ENCODE measurements at regions not wholly inside any gene's neighbourhood (a gene's known extent, or its start where the extent isn't known, plus 50 kb on each side); places are given as distances from the start of the nearest gene placed in this dataset.
"Not testable (repeated sequence)": the region's sequence is repeated elsewhere in the genome, so short reads cannot be mapped to it uniquely, and the experiment has no call there.

GRCh38 chr6:80886475-80886874, 780.0 kb downstream of the BCKDHB start:
- Histone ChIP-seq H3K27me3 (ENCODE audit: control insufficient read depth, insufficient read depth, low read length) (no peaks in the 10 kb centered on the region), H3K9ac (ENCODE audit: low read length) (no peak overlapping the region), H3K27ac (ENCODE audit: low read depth, low read length) (no peak overlapping the region), H3K4me3 (ENCODE audit: low read depth, low read length) (no peak overlapping the region), H3K4me1 (ENCODE audit: control insufficient read depth, insufficient read depth, low read length) (no peaks in the 10 kb centered on the region), H3K36me3 (ENCODE audit: control insufficient read depth, insufficient read depth, low read length) (no peaks in the 10 kb centered on the region), H3K9me3 (ENCODE audit: control insufficient read depth, insufficient read depth, low read depth, low read length) (no peaks in the 10 kb centered on the region)

GRCh38 chr6:80872951-80873308, 766.5 kb downstream of the BCKDHB start:
- H3K27me3 ChIP-seq (ENCODE audit: control insufficient read depth, insufficient read depth, low read length): no peaks in the 10 kb centered on the region
- H3K4me3 ChIP-seq (ENCODE audit: low read depth, low read length): no peak overlapping the region
- H3K9ac ChIP-seq (ENCODE audit: low read length): no peak overlapping the region
- H3K4me1 ChIP-seq (ENCODE audit: control insufficient read depth, insufficient read depth, low read length): no peaks in the 10 kb centered on the region
- H3K36me3 ChIP-seq (ENCODE audit: control insufficient read depth, insufficient read depth, low read length): no peaks in the 10 kb centered on the region
- H3K9me3 ChIP-seq (ENCODE audit: control insufficient read depth, insufficient read depth, low read depth, low read length): no peaks in the 10 kb centered on the region; the same call in 1 of the 2 replicates
- H3K27ac ChIP-seq (ENCODE audit: low read depth, low read length): no peak overlapping the region

- Histone ChIP-seq H3K27me3 (ENCODE audit: control insufficient read depth, insufficient read depth, low read length) (no peaks in the 10 kb centered on the region), H3K9me3 (ENCODE audit: control insufficient read depth, insufficient read depth, low read depth, low read length) (no peaks in the 10 kb centered on the region), H3K4me1 (ENCODE audit: control insufficient read depth, insufficient read depth, low read length) (no peaks in the 10 kb centered on the region), H3K36me3 (ENCODE audit: control insufficient read depth, insufficient read depth, low read length) (no peaks in the 10 kb centered on the region), H3K27ac (ENCODE audit: low read depth, low read length) (no peak overlapping the region), H3K4me3 (ENCODE audit: low read depth, low read length) (no peak overlapping the region), H3K9ac (ENCODE audit: low read length) (no peak overlapping the region)
Measured at GRCh38 chr6:80872199-80872950, 765.9 kb downstream of the BCKDHB start.

DNA sequence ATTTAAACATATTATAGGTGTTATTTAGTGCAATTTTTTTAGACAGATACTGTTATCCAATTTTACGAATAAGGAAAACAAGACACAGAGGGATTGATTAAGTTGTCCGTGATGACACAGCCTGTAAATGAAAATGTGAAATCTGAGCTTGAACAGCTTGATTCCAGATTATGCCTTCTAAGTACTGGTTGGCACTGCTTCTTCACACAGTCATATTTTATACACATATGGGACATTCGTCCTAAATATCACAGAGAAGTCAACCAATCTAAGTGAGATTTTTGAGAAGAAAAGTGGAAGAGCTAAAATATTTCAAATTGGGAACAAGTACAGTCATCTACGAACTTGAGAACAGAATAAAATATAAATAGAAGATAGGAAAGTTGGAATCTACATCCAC, 756.3 kb downstream of the BCKDHB start:
- Histone ChIP-seq H3K27ac (ENCODE audit: low read depth, low read length) (no peak overlapping the region), H3K36me3 (ENCODE audit: control insufficient read depth, insufficient read depth, low read length) (no peaks in the 10 kb centered on the region), H3K9me3 (ENCODE audit: control insufficient read depth, insufficient read depth, low read depth, low read length) (no peaks in the 10 kb centered on the region), H3K4me1 (ENCODE audit: control insufficient read depth, insufficient read depth, low read length) (no peaks in the 10 kb centered on the region), H3K27me3 (ENCODE audit: control insufficient read depth, insufficient read depth, low read length) (no peaks in the 10 kb centered on the region), H3K9ac (ENCODE audit: low read length) (no peak overlapping the region), H3K4me3 (ENCODE audit: low read depth, low read length) (no peak overlapping the region)

DNA sequence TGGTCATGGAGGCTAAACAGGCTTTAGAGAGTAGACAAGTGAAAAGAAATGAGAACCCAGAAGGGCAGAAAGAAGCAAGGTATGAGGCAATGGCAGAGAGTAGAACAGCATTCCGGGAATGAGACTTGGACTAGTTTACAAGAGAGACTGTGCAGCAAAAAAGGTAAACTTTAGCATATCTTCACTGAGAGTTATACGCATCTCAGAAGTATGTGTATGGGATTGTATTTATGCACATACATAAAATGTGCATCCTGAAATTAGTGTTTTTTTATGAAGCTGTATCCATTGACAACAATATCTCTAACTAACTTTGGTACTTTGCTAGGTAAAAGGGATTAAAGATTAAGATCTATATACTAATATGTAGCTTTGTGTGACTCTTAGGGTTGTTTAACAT, 753.6 kb downstream of the BCKDHB start:
- H3K9ac ChIP-seq (ENCODE audit: low read length): no peak overlapping the region
- no peaks in the 10 kb centered on the region for H3K27me3 ChIP-seq (ENCODE audit: control insufficient read depth, insufficient read depth, low read length)
- no peak overlapping the region for H3K27ac ChIP-seq (ENCODE audit: low read depth, low read length)
- H3K9me3 ChIP-seq (ENCODE audit: control insufficient read depth, insufficient read depth, low read depth, low read length): no peaks in the 10 kb centered on the region; the same call in 1 of the 2 replicates
- H3K36me3 ChIP-seq (ENCODE audit: control insufficient read depth, insufficient read depth, low read length): no peaks in the 10 kb centered on the region
- no peak overlapping the region for H3K4me3 ChIP-seq (ENCODE audit: low read depth, low read length)
- no peaks in the 10 kb centered on the region for H3K4me1 ChIP-seq (ENCODE audit: control insufficient read depth, insufficient read depth, low read length)

GRCh38 chr6:80847973-80848372, 741.5 kb downstream of the BCKDHB start:
- not testable (repeated sequence) for H3K4me3 ChIP-seq (ENCODE audit: low read depth, low read length); H3K27me3 ChIP-seq (ENCODE audit: control insufficient read depth, insufficient read depth, low read length); H3K36me3 ChIP-seq (ENCODE audit: control insufficient read depth, insufficient read depth, low read length); H3K4me1 ChIP-seq (ENCODE audit: control insufficient read depth, insufficient read depth, low read length); H3K9ac ChIP-seq (ENCODE audit: low read length); H3K27ac ChIP-seq (ENCODE audit: low read depth, low read length)
- peaks cover 12% of the 10 kb centered on the region for H3K9me3 ChIP-seq (ENCODE audit: control insufficient read depth, insufficient read depth, low read depth, low read length)

GRCh38 chr6:80832337-80832736, 725.9 kb downstream of the BCKDHB start:
- Histone ChIP-seq H3K36me3 (ENCODE audit: control insufficient read depth, insufficient read depth, low read length) (no peaks in the 10 kb centered on the region), H3K27ac (ENCODE audit: low read depth, low read length) (no peak overlapping the region), H3K9ac (ENCODE audit: low read length) (no peak overlapping the region), H3K4me3 (ENCODE audit: low read depth, low read length) (no peak overlapping the region), H3K9me3 (ENCODE audit: control insufficient read depth, insufficient read depth, low read depth, low read length) (no peaks in the 10 kb centered on the region), H3K4me1 (ENCODE audit: control insufficient read depth, insufficient read depth, low read length) (no peaks in the 10 kb centered on the region), H3K27me3 (ENCODE audit: control insufficient read depth, insufficient read depth, low read length) (no peaks in the 10 kb centered on the region)

DNA sequence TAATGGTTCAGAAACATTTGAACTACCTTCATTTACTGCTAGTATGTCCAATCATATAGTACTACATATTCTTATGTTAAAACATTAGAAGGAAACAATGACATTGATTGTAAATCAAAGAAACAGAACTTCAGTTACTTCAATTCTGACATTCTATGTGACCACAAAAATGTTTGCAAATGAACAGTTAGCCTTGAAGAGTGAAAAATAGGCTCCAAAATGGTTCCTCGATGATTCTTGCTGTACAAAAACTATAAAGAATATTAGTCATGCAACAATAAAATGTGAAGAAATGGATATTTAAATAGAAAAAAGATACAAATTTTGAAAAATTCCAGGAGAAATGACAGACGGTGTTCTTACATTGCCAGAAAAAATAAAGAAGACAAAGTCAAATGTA, 686.9 kb downstream of the BCKDHB start:
- H3K9me3 ChIP-seq (ENCODE audit: control insufficient read depth, insufficient read depth, low read depth, low read length): no peaks in the 10 kb centered on the region
- no peak overlapping the region for H3K9ac ChIP-seq (ENCODE audit: low read length)
- no peak overlapping the region for H3K4me3 ChIP-seq (ENCODE audit: low read depth, low read length)
- no peak overlapping the region for H3K27ac ChIP-seq (ENCODE audit: low read depth, low read length)
- no peaks in the 10 kb centered on the region for H3K36me3 ChIP-seq (ENCODE audit: control insufficient read depth, insufficient read depth, low read length)
- H3K27me3 ChIP-seq (ENCODE audit: control insufficient read depth, insufficient read depth, low read length): no peaks in the 10 kb centered on the region
- no peaks in the 10 kb centered on the region for H3K4me1 ChIP-seq (ENCODE audit: control insufficient read depth, insufficient read depth, low read length)

DNA sequence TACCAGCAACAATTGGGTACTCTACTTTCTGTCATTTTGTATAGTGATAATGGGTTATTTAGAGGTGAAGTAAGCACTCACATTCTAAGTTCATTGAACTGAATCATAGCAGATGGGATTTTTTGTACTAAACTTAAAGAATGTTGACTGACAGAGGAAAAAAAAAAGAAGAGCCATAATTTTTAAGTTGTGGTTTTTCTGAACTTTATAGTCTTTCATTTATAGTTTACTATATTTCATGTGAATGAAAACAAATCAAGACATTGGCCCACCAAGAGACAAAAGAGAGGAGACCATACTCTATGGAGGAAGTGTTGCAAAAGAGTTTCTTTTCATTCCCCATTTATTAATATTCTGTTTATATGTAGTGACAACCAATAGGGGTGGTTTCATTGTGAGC, 685.7 kb downstream of the BCKDHB start:
- Histone ChIP-seq H3K4me1 (ENCODE audit: control insufficient read depth, insufficient read depth, low read length) (no peaks in the 10 kb centered on the region), H3K9me3 (ENCODE audit: control insufficient read depth, insufficient read depth, low read depth, low read length) (no peaks in the 10 kb centered on the region), H3K4me3 (ENCODE audit: low read depth, low read length) (no peak overlapping the region), H3K36me3 (ENCODE audit: control insufficient read depth, insufficient read depth, low read length) (no peaks in the 10 kb centered on the region), H3K27ac (ENCODE audit: low read depth, low read length) (no peak overlapping the region), H3K9ac (ENCODE audit: low read length) (no peak overlapping the region), H3K27me3 (ENCODE audit: control insufficient read depth, insufficient read depth, low read length) (no peaks in the 10 kb centered on the region)

- Histone ChIP-seq H3K4me3 (ENCODE audit: low read depth, low read length) (no peak overlapping the region), H3K9ac (ENCODE audit: low read length) (no peak overlapping the region), H3K27me3 (ENCODE audit: control insufficient read depth, insufficient read depth, low read length) (no peaks in the 10 kb centered on the region), H3K27ac (ENCODE audit: low read depth, low read length) (no peak overlapping the region), H3K36me3 (ENCODE audit: control insufficient read depth, insufficient read depth, low read length) (no peaks in the 10 kb centered on the region), H3K4me1 (ENCODE audit: control insufficient read depth, insufficient read depth, low read length) (no peaks in the 10 kb centered on the region), H3K9me3 (ENCODE audit: control insufficient read depth, insufficient read depth, low read depth, low read length) (no peaks in the 10 kb centered on the region)
Measured at GRCh38 chr6:80789912-80790570, 683.6 kb downstream of the BCKDHB start.

DNA sequence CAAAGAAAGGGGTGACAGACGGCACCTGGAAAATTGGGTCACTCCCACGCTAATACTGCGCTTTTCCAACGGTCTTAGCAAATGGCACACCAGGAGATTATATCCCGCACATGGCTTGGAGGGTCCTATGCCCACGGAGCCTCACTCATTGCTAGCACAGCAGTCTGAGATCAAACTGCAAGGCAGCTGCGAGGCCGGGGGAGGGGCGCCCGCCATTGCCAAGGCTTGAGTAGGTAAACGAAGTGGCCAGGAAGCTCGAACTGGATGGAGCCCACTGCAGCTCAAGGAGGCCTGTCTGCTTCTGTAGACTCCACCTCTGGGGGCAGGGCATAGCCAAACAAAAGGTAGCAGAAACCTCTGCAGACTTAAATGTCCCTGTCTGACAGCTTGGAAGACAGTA, 676.8 kb downstream of the BCKDHB start:
- not testable (repeated sequence) for H3K36me3 ChIP-seq (ENCODE audit: control insufficient read depth, insufficient read depth, low read length); H3K4me1 ChIP-seq (ENCODE audit: control insufficient read depth, insufficient read depth, low read length); H3K27me3 ChIP-seq (ENCODE audit: control insufficient read depth, insufficient read depth, low read length); H3K27ac ChIP-seq (ENCODE audit: low read depth, low read length); H3K4me3 ChIP-seq (ENCODE audit: low read depth, low read length); H3K9ac ChIP-seq (ENCODE audit: low read length)
- peaks cover 12% of the 10 kb centered on the region; the same call in 1 of the 2 replicates for H3K9me3 ChIP-seq (ENCODE audit: control insufficient read depth, insufficient read depth, low read depth, low read length)

All from HUES6 (cell line).